ENCODE measurements at regions not wholly inside any gene's neighbourhood (a gene's known extent, or its start where the extent isn't known, plus 50 kb on each side); places are given as distances from the start of the nearest gene placed in this dataset.

DNA sequence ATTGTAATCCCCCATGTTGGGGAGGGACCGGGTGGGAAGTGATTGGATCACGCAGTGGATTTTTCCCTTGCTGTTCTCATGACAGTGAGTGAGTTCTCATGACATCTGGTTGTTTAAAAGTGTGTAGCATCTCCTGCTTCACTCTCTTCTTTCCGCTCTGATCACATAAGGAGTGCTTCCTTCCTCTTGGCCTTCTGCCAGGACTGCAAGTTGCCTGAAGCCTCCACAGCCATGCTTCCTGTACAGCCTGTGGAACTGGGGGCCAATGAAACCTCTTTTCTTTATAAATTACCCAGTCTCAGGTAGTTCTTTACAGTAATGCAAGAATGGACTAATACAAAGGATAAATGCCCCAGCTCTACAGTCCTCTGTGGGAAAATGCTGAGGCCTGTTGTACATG is 437.5 kb upstream of the NXPH2 start:
- TF ChIP-seq, protein P1, sequence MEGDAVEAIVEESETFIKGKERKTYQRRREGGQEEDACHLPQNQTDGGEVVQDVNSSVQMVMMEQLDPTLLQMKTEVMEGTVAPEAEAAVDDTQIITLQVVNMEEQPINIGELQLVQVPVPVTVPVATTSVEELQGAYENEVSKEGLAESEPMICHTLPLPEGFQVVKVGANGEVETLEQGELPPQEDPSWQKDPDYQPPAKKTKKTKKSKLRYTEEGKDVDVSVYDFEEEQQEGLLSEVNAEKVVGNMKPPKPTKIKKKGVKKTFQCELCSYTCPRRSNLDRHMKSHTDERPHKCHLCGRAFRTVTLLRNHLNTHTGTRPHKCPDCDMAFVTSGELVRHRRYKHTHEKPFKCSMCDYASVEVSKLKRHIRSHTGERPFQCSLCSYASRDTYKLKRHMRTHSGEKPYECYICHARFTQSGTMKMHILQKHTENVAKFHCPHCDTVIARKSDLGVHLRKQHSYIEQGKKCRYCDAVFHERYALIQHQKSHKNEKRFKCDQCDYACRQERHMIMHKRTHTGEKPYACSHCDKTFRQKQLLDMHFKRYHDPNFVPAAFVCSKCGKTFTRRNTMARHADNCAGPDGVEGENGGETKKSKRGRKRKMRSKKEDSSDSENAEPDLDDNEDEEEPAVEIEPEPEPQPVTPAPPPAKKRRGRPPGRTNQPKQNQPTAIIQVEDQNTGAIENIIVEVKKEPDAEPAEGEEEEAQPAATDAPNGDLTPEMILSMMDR (IDR thresholded peaks at IDR 0.05): no peak
- TF ChIP-seq ZFX (IDR thresholded peaks at IDR 0.05; ENCODE audit: borderline replicate concordance): no peak

All from 22Rv1 (cell line).